LNCaP clone FGC (cell line): ENCODE measurements at regions not wholly inside any gene's neighbourhood (a gene's known extent, or its start where the extent isn't known, plus 50 kb on each side); places are given as distances from the start of the nearest gene placed in this dataset.
A peak's percentile ranks its signal among the peaks of the same experiment; 100 is the strongest.
"Not testable (repeated sequence)": the region's sequence is repeated elsewhere in the genome, so short reads cannot be mapped to it uniquely, and the experiment has no call there.

Source experiments
- DNase-seq: peaks from one replicate; pipeline ENCODE4 v3.0.0-alpha.2; 2011; ENCODE audit warnings: low read depth
- H3K4me3 ChIP-seq: 2 replicates; pipeline ENCODE4 v1.5.1; 2011; ENCODE audit warnings: mild to moderate bottlenecking, low read depth, low read length, control low read depth
- TF ChIP-seq, protein P1 (sequence below): IDR thresholded peaks from 2 replicates; pipeline ENCODE4 v1.5.1; 2012; ENCODE audit warnings: mild to moderate bottlenecking; ENCODE audit not compliant: control insufficient read depth, insufficient read depth; ENCODE audit errors: extremely low read depth

DNA sequence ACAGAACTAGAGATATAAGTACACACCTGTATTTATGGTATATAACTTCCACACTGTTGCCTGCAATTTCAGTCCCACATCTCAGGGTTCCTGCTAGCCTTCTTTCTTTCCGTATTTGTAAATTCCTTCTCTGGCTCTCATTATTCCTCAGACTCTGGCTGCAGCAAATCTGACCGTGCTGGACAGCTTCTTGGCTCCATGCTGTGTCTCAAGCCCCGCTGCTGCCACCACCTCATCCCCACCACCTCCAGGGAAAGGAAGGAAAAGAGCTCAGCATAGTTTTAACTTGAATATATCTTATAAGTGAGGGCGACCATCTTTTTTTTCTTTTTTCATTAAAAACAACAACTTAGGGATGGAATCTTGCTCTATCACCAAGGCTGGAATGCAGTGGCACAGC, 155.6 kb upstream of the CXCL13 start:
- TF ChIP-seq, protein P1, sequence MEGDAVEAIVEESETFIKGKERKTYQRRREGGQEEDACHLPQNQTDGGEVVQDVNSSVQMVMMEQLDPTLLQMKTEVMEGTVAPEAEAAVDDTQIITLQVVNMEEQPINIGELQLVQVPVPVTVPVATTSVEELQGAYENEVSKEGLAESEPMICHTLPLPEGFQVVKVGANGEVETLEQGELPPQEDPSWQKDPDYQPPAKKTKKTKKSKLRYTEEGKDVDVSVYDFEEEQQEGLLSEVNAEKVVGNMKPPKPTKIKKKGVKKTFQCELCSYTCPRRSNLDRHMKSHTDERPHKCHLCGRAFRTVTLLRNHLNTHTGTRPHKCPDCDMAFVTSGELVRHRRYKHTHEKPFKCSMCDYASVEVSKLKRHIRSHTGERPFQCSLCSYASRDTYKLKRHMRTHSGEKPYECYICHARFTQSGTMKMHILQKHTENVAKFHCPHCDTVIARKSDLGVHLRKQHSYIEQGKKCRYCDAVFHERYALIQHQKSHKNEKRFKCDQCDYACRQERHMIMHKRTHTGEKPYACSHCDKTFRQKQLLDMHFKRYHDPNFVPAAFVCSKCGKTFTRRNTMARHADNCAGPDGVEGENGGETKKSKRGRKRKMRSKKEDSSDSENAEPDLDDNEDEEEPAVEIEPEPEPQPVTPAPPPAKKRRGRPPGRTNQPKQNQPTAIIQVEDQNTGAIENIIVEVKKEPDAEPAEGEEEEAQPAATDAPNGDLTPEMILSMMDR, result no peak
- no peak overlapping the region for H3K4me3 ChIP-seq
- no peak for DNase-seq

DNA sequence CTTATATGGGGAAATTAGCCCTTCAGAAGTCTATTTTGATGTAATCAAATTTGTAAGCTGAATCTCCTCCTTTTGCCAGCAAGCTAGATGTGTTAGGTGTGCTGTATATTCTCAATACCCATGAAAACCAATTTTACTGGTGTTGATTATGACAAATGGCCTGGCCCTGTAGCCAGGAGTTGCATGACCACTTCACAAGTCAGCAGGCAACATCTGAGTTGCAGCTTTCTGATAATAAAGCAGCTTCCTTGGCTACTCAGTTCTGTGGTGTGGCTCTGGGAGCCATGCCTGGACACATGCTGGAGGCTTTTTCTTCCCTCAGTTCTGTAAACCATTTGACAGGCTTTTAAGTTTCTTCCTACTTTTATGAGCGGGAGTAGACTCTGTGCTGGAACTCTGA, 154.1 kb upstream of the CXCL13 start:
- no peak for DNase-seq
- TF ChIP-seq, protein P1, result no peak
- H3K4me3 ChIP-seq, result no peak overlapping the region

DNA sequence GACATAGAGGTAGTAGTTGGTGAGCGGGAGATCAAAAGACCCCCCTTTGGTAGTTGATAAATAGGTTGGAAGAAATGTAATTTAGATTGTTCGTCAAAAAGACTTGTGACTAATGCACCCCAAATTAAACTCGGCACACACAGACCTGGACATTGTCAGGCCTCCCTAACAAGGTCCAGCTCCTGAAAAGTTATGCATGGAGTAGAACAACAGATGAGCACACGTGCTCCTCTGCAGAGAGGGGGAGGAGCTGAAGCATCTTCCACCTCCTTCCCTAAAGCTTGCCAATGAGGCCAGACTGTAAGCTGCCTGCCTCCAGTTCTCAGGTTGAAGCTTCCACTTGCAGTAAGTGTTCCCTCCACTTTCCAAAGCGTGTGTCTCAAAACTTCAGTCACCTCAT, 153.5 kb upstream of the CXCL13 start:
- not testable (repeated sequence) for DNase-seq

DNA sequence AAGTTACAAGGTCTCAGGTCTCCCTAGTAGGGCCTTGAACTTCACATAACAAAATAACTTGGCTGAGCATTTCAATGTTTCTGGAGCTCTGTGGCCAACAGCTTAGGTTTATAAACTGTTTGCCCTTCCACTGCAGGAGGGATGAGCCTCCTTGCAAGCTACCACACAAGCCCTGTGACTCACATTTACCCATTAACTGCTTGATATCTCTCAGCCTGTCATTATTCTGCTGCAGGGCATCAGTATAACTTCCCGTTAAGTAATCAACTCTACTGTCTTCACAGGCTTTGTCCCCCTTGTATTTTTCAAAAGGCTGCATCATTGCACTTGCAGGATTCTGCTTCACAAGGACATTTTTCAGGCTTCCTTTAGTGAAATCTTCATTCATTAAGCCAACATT, 151.7 kb upstream of the CXCL13 start:
- no peak overlapping the region for H3K4me3 ChIP-seq
- TF ChIP-seq, protein P1, result no peak
- no peak for DNase-seq

More for the DNA sequence above, 153.5 kb upstream of the CXCL13 start:
- not testable (repeated sequence) for H3K4me3 ChIP-seq

DNA sequence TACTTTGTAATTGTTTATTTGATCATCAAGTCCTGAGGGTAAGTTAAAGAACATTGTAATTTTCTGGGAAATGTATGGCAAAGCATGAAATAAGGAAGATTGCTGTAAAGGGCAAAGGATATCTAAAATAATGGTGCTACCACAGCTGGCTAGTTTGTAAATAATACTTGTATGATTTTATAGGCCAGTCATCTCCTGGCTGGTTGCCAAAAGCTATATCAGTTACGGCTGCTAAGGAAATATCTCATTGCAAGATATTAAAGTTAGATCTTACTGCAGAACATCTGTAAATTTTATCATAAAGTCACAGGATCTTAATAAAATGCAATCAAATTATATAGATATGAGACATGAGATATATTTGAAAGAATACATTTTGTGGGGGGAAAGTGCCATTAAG, 150.8 kb upstream of the CXCL13 start:
- TF ChIP-seq, protein P1, result no peak
- peak; percentile 23 for DNase-seq
- H3K4me3 ChIP-seq, result no peak overlapping the region

DNA sequence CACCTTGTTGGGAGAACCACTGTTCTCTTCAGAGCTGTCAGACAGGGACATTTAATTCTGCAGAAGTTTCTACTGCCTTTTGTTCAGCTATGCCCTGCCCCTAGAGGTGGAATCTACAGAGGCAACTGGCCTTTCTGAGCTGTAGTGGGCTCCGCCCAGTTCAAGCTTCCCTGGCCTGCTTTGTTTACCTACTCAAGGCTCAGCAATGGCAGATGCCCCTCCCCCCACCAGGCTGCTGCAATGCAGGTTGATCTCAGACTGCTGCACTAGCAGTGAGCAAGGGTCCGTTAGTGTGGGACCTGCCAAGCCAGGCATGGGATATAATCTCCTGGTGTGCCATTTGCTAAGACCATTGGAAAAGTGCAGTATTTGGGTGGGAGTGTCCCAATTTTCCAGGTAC, 141.5 kb upstream of the CXCL13 start:
- not testable (repeated sequence) for DNase-seq, H3K4me3 ChIP-seq

DNA sequence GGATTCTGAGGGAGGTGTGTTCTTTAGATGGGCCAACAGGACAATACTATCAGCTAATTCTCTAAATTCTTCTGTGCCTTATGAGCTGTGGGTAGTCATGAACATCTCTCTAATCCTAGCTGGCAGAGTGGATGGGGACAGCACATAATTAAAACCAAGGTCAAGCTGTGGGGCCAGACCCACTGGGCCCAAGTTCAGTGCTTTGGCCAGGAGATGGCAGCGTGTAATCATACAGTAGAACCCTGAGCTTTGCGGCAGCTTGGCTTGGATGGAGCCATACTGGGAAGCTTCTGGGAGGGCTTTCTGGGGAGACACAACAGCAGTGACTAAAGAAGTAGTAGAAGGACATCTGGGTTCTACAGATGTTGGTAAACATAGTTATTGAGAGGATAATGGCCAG, 140.3 kb upstream of the CXCL13 start:
- H3K4me3 ChIP-seq, result no peak overlapping the region
- DNase-seq, result no peak
- TF ChIP-seq, protein P1, result peak; percentile 54

DNA sequence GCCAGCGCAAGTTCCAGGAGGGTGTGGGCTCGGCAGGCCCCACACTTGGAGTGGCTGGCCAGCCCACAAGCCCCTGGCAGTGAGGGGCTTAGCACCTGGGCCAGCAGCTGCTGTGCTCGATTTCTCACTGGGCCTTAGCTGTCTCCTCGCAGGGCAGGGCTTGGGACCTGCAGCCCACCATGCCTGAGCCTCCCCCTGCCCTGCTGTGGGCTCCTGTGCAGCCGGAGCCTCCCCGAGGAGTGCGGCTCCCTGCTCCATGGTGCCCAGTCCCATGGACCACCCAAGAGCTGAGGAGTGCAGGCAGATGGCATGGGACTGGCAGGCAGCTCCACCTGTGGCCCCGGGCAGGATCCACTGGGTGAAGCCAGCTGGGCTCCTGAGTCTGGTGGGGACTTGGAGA, 139.2 kb upstream of the CXCL13 start:
- TF ChIP-seq, protein P1, result no peak
- H3K4me3 ChIP-seq, result no peak overlapping the region
- no peak for DNase-seq
